Vagina (tissue), 2 donors: ENCODE measurements at regions not wholly inside any gene's neighbourhood (a gene's known extent, or its start where the extent isn't known, plus 50 kb on each side); places are given as distances from the start of the nearest gene placed in this dataset.
"Not testable (repeated sequence)": the region's sequence is repeated elsewhere in the genome, so short reads cannot be mapped to it uniquely, and the experiment has no call there.

Experiments used
- POLR2A ChIP-seq, 2 donors: fragments of 450-650 bp; IDR thresholded peaks; one replicate each; pipeline ENCODE4 v1.6.1; 2017; ENCODE audit warnings: antibody characterized with exemption in 2 of 2, mild to moderate bottlenecking in 2 of 2, moderate library complexity in 2 of 2
- POLR2AphosphoS5 ChIP-seq, 2 donors: sonication (generic); formaldehyde crosslinking; IDR thresholded peaks; one replicate each; pipeline ENCODE4 v1.9.0; 2017; ENCODE audit warnings: antibody characterized with exemption in 2 of 2, mild to moderate bottlenecking in 2 of 2, low read depth in 1 of 2; ENCODE audit not compliant: insufficient read depth in 1 of 2
- TF ChIP-seq, protein P1 (sequence below), 3 experiments: fragments of 450-650 bp in 2 of 3; fragments of 200-600 bp in 1 of 3; sonication (generic) in 1 of 3; IDR thresholded peaks; one replicate each; pipeline ENCODE4 v1.5.1; 2017 to 2019; ENCODE audit warnings: antibody characterized with exemption in 3 of 3, mild to moderate bottlenecking in 2 of 3, moderate library complexity in 2 of 3

DNA sequence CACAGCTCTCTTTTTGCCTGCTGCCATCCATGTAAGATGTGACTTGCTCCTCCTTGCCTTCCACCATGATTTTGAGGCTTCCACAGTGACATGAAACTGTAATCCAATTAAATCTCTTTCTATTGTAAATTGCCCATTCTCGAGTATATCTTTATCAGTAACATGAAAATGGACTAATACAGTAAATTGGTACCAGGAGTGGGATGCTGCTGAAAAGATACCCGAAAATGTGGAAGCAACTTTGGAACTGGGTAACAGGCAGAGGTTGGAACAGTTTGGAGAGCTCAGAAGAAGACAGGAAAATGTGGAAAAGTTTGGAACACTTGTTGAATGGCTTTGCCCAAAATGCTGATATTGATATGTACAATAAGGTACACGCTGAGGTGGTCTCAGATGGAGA, 1117.9 kb downstream of the PLA2G4A start:
- TF ChIP-seq, protein P1, sequence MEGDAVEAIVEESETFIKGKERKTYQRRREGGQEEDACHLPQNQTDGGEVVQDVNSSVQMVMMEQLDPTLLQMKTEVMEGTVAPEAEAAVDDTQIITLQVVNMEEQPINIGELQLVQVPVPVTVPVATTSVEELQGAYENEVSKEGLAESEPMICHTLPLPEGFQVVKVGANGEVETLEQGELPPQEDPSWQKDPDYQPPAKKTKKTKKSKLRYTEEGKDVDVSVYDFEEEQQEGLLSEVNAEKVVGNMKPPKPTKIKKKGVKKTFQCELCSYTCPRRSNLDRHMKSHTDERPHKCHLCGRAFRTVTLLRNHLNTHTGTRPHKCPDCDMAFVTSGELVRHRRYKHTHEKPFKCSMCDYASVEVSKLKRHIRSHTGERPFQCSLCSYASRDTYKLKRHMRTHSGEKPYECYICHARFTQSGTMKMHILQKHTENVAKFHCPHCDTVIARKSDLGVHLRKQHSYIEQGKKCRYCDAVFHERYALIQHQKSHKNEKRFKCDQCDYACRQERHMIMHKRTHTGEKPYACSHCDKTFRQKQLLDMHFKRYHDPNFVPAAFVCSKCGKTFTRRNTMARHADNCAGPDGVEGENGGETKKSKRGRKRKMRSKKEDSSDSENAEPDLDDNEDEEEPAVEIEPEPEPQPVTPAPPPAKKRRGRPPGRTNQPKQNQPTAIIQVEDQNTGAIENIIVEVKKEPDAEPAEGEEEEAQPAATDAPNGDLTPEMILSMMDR (IDR thresholded peaks at IDR 0.05) = not testable (repeated sequence)
- not testable (repeated sequence) for TF ChIP-seq POLR2AphosphoS5 (IDR thresholded peaks at IDR 0.05; ENCODE audit: insufficient read depth in 1 of 2, low read depth in 1 of 2); POLR2A (IDR thresholded peaks at IDR 0.05)
